Neutrophil (primary cell): ENCODE measurements at regions not wholly inside any gene's neighbourhood (a gene's known extent, or its start where the extent isn't known, plus 50 kb on each side); places are given as distances from the start of the nearest gene placed in this dataset.

Experiments
- H3K27ac ChIP-seq: fragments of 200-600 bp; sonication (generic); 2 replicates; pipeline ENCODE4 v1.5.1; 2016; ENCODE audit warnings: mild to moderate bottlenecking, moderate library complexity
- H3K27me3 ChIP-seq: fragments of 200-600 bp; sonication (generic); 2 replicates; pipeline ENCODE4 v1.6.0; 2016; ENCODE audit warnings: mild to moderate bottlenecking
- H3K36me3 ChIP-seq: fragments of 200-600 bp; sonication (generic); 2 replicates; pipeline ENCODE4 v1.5.1; 2017
- H3K4me1 ChIP-seq, 2 experiments: fragments of 200-600 bp in 1 of 2; sonication (generic) in 1 of 2; 1 replicate in 1 of 2; 2 replicates in 1 of 2; pipeline versions ENCODE4 v1.5.1 to v1.6.1; 2013 to 2016; ENCODE audit warnings: low read depth in 1 of 2, low read length in 1 of 2, mild to moderate bottlenecking in 1 of 2, moderate library complexity in 1 of 2; ENCODE audit not compliant: control insufficient read depth in 1 of 2, insufficient read depth in 1 of 2
- H3K4me3 ChIP-seq, 2 experiments: fragments of 200-600 bp in 1 of 2; sonication (generic) in 1 of 2; 1 replicate in 1 of 2; 2 replicates in 1 of 2; pipeline ENCODE4 v1.5.1; 2013 to 2016; ENCODE audit warnings: low read depth in 1 of 2, low read length in 1 of 2, mild to moderate bottlenecking in 1 of 2, moderate library complexity in 1 of 2
- H3K9me3 ChIP-seq: fragments of 200-600 bp; sonication (generic); 2 replicates; pipeline ENCODE4 v1.5.1; 2016
- TF ChIP-seq, protein P1 (sequence below): fragments of 200-600 bp; sonication (generic); IDR thresholded peaks from 2 replicates; pipeline ENCODE4 v1.5.1; 2016; ENCODE audit warnings: antibody characterized with exemption

DNA sequence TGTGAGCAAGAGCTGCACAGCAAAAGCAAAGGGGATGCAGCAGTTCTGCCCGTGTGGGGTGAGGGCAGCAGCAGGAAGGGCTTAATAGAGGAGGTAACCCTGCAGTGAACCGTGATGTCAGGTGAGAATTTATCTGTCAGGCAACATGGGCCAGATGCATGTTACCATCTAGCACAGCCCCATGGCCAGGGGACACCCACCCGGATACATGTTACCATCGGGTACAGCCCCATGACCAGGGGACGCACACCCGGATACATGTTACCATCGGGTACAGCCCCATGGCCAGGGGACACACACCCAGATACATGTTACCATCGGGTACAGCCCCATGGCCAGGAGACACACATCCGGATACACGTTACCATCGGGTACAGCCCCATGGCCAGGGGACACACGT is 99.4 kb downstream of the RBFOX3 start:
- no peaks in the 10 kb centered on the region for H3K27me3 ChIP-seq
- H3K4me3 ChIP-seq = no peak overlapping the region
- H3K27ac ChIP-seq = no peak overlapping the region
- H3K4me1 ChIP-seq = no peaks in the 10 kb centered on the region
- H3K9me3 ChIP-seq = no peaks in the 10 kb centered on the region
- H3K36me3 ChIP-seq = no peaks in the 10 kb centered on the region
- TF ChIP-seq, protein P1, sequence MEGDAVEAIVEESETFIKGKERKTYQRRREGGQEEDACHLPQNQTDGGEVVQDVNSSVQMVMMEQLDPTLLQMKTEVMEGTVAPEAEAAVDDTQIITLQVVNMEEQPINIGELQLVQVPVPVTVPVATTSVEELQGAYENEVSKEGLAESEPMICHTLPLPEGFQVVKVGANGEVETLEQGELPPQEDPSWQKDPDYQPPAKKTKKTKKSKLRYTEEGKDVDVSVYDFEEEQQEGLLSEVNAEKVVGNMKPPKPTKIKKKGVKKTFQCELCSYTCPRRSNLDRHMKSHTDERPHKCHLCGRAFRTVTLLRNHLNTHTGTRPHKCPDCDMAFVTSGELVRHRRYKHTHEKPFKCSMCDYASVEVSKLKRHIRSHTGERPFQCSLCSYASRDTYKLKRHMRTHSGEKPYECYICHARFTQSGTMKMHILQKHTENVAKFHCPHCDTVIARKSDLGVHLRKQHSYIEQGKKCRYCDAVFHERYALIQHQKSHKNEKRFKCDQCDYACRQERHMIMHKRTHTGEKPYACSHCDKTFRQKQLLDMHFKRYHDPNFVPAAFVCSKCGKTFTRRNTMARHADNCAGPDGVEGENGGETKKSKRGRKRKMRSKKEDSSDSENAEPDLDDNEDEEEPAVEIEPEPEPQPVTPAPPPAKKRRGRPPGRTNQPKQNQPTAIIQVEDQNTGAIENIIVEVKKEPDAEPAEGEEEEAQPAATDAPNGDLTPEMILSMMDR = no peak

DNA sequence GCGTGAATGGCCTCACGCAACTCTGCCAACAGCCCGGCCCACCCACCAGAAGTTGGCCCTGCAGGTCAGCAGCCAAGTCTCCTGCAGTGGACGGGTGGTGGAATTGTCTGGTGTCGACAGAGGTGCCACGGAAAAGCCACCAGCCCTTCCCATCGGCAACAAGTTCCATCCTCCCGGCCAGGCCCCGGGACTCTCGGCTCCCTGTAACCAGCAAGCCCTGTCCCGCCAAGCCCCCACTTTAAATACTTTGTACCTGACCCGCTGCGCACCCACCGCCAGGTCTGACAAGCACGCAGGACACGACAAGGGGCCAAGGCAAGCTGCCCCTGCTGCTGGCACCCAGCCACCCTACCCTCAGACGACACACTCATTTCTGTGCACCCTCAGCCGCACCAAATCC is 100.8 kb downstream of the RBFOX3 start:
- TF ChIP-seq, protein P1 = no peak
- Histone ChIP-seq H3K4me3 (no peak overlapping the region), H3K9me3 (no peaks in the 10 kb centered on the region), H3K27ac (no peak overlapping the region), H3K36me3 (no peaks in the 10 kb centered on the region), H3K27me3 (no peaks in the 10 kb centered on the region), H3K4me1 (no peaks in the 10 kb centered on the region)

DNA sequence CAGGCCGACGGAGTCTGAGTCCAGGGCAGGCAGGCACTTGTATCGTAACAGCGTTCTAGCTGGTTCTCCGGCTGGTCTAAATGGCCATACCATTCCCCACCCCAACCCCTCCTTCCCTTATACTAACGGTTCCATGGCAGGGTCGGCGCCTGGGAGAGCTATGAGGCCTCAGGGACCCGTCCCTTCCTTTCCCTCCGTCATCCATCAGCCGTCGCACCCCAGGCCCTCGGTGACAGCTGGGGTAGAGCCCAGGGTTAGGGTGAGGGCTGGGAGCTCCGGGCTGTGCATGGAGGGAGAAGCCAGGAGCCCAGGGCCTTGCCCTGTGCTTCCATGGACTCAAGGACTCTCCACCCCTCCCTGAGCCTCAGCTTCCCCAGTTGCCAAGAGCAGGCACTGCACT is 101.4 kb downstream of the RBFOX3 start:
- no peaks in the 10 kb centered on the region for H3K9me3 ChIP-seq
- no peaks in the 10 kb centered on the region for H3K36me3 ChIP-seq
- no peaks in the 10 kb centered on the region for H3K27me3 ChIP-seq
- H3K4me1 ChIP-seq = no peaks in the 10 kb centered on the region
- no peak overlapping the region for H3K27ac ChIP-seq
- TF ChIP-seq, protein P1 = no peak
- H3K4me3 ChIP-seq = no peak overlapping the region

DNA sequence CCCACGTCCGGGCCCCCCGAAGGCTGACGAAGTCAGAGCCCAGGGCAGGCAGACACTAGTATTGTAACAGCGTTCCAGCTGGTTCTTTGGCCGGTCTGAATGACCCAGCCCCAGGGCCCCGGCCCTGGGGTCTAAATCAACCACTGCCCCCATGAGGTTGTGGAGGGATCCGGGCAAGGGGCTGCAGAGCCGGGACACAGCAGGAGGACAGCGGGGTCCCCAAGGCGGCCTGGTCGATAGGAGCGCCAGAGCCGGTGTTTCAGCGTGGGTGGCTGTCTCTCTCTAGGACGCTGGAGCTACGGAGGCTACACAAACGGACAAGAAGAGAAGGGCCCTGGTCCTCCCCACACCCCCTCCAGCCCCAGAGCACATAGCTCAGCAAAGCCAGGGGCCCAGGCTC is 101.8 kb downstream of the RBFOX3 start:
- Histone ChIP-seq H3K36me3 (no peaks in the 10 kb centered on the region), H3K9me3 (no peaks in the 10 kb centered on the region), H3K27ac (no peak overlapping the region), H3K4me3 (no peak overlapping the region), H3K27me3 (no peaks in the 10 kb centered on the region), H3K4me1 (no peaks in the 10 kb centered on the region)
- TF ChIP-seq, protein P1 = no peak

DNA sequence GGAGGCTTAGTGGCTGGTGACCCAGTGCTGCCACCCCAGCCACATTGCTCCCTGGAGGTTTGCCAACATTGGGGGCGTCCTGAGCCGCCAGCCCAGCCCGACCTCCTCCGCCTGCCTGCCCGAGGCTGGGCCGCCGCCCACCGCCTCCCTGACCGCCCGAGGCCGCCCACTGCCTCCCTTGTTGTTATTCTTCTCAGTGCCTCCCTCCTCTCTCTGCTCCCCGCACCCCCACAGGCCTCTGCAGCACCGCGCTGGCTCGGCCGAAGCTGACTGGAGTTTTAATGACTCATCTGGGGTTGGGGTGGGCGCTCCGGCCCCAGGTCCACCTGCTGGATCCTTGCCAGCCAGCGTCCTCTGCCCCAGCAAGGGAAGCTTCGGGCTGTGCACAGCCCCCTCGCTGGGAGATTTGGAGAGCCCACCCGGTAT is 102.5 kb downstream of the RBFOX3 start:
- Histone ChIP-seq H3K4me1 (no peaks in the 10 kb centered on the region), H3K4me3 (no peak overlapping the region), H3K36me3 (no peaks in the 10 kb centered on the region), H3K9me3 (no peaks in the 10 kb centered on the region), H3K27me3 (no peaks in the 10 kb centered on the region), H3K27ac (no peak overlapping the region)
- TF ChIP-seq, protein P1 = no peak

DNA sequence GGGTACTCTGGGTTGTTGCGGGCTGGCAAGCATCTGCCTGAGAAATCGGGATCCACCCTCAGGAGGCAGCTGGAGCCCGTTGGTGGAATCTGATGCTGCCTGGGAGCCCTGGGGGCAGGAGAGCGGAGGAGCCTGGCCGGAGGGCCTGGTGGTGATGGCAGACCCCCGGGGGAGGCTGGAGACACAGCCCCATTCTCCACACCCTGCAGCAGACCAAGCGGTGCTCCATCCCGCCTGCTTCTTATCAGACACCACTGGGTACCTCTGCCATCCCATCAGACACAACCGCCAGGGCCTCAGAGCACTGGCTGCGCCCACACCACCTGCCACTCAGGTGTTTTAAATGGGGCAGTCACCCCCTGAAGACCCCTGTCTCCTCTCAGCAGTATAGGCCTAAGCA is 103.9 kb downstream of the RBFOX3 start:
- Histone ChIP-seq H3K27me3 (peaks cover 10% of the 10 kb centered on the region), H3K4me3 (no peak overlapping the region), H3K9me3 (no peaks in the 10 kb centered on the region), H3K4me1 (no peaks in the 10 kb centered on the region), H3K36me3 (no peaks in the 10 kb centered on the region), H3K27ac (no peak overlapping the region)
- TF ChIP-seq, protein P1 = no peak
